Glutamatergic neuron (in vitro differentiated cells): ENCODE measurements at regions not wholly inside any gene's neighbourhood (a gene's known extent, or its start where the extent isn't known, plus 50 kb on each side); places are given as distances from the start of the nearest gene placed in this dataset.

ENCODE experiments used
- DNase-seq: peaks from one replicate; pipeline ENCODE4 v3.0.0; 2022
- H3K27ac Mint-ChIP-seq: one replicate; pipeline ENCODE4 v1.8.0; 2020; ENCODE audit warnings: mild to moderate bottlenecking, mixed read lengths, inconsistent platforms; ENCODE audit not compliant: unreplicated experiment
- H3K27me3 Mint-ChIP-seq: one replicate; pipeline ENCODE4 v1.8.0; 2020; ENCODE audit warnings: mild to moderate bottlenecking, moderate library complexity, mixed read lengths, inconsistent platforms; ENCODE audit not compliant: unreplicated experiment
- H3K36me3 Mint-ChIP-seq: one replicate; pipeline ENCODE4 v1.8.0; 2020; ENCODE audit warnings: mild to moderate bottlenecking, mixed read lengths, inconsistent platforms; ENCODE audit not compliant: unreplicated experiment
- H3K4me1 Mint-ChIP-seq: one replicate; pipeline ENCODE4 v1.8.0; 2020; ENCODE audit warnings: mild to moderate bottlenecking, low read depth, mixed read lengths, inconsistent platforms; ENCODE audit not compliant: unreplicated experiment
- H3K4me3 Mint-ChIP-seq: one replicate; pipeline ENCODE4 v1.8.0; 2020; ENCODE audit warnings: mild to moderate bottlenecking, mixed read lengths, inconsistent platforms; ENCODE audit not compliant: unreplicated experiment
- H3K9me3 Mint-ChIP-seq: one replicate; pipeline ENCODE4 v1.8.0; 2020; ENCODE audit warnings: mild to moderate bottlenecking, moderate library complexity, mixed read lengths, inconsistent platforms; ENCODE audit not compliant: unreplicated experiment
- CTCF ChIP-seq: fragments of 200-600 bp; sonication (generic); IDR thresholded peaks from one replicate; pipeline ENCODE4 v1.5.0; 2021; ENCODE audit not compliant: partially characterized antibody, unreplicated experiment

GRCh38 chr4:175560604-175561003 lies 251.5 kb downstream of the GPM6A start:
- no peak for TF ChIP-seq CTCF
- Mint-ChIP-seq H3K27me3 (peaks cover 1% of the 10 kb centered on the region), H3K36me3 (no peaks in the 10 kb centered on the region), H3K4me1 (peaks cover 13% of the 10 kb centered on the region), H3K4me3 (no peak overlapping the region), H3K27ac (no peak overlapping the region), H3K9me3 (peaks cover 2% of the 10 kb centered on the region)
- DNase-seq: no peak

GRCh38 chr4:175561696-175562095 lies 250.4 kb downstream of the GPM6A start:
- no peak for DNase-seq
- H3K9me3 Mint-ChIP-seq: peaks cover 2% of the 10 kb centered on the region
- TF ChIP-seq CTCF: no peak
- H3K4me3 Mint-ChIP-seq: no peak overlapping the region
- peaks cover 1% of the 10 kb centered on the region for H3K27me3 Mint-ChIP-seq
- peaks cover 13% of the 10 kb centered on the region for H3K4me1 Mint-ChIP-seq
- H3K36me3 Mint-ChIP-seq: no peaks in the 10 kb centered on the region
- H3K27ac Mint-ChIP-seq: no peak overlapping the region

GRCh38 chr4:175562111-175562510 lies 250.0 kb downstream of the GPM6A start:
- DNase-seq: no peak
- Mint-ChIP-seq H3K9me3 (peaks cover 2% of the 10 kb centered on the region), H3K4me1 (peaks cover 13% of the 10 kb centered on the region), H3K27ac (no peak overlapping the region), H3K36me3 (no peaks in the 10 kb centered on the region), H3K27me3 (peaks cover 1% of the 10 kb centered on the region), H3K4me3 (no peak overlapping the region)
- TF ChIP-seq CTCF: no peak

- DNase-seq: no peak
- no peak for TF ChIP-seq CTCF
- Mint-ChIP-seq H3K9me3 (peaks cover 2% of the 10 kb centered on the region), H3K36me3 (no peaks in the 10 kb centered on the region), H3K4me1 (peaks cover 13% of the 10 kb centered on the region), H3K4me3 (no peak overlapping the region), H3K27me3 (peaks cover 1% of the 10 kb centered on the region), H3K27ac (no peak overlapping the region)
Measured at GRCh38 chr4:175562542-175562941, 249.5 kb downstream of the GPM6A start.
